ENCODE measurements at regions not wholly inside any gene's neighbourhood (a gene's known extent, or its start where the extent isn't known, plus 50 kb on each side); places are given as distances from the start of the nearest gene placed in this dataset.

DNA sequence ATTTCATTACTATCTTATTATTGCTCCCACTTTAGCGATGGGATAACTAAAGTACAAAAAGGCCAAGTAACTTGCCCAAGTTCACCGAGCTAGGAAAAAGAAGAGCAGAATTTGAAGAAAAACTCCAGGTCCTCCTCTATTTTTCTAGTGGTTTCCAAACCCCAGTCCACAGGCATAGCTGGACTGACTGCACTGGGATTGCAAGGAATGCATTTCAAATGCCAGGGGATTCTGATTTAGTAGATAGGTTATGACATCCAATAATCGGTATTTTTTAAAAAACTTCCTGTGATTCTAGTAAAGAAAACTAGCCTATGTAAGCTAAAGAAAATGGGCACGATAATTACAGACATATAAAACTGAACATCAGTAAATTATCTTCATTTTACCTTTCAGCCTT, 62.7 kb upstream of the GALNT5 start:
- Histone ChIP-seq H3K4me1 (ENCODE audit: insufficient read depth, poor library complexity, severe bottlenecking) (no peaks in the 10 kb centered on the region), H3K9me3 (ENCODE audit: severe bottlenecking) (no peaks in the 10 kb centered on the region), H3K27me3 (ENCODE audit: insufficient read depth, poor library complexity, severe bottlenecking) (no peaks in the 10 kb centered on the region), H3K27ac (ENCODE audit: poor library complexity, severe bottlenecking) (no peak overlapping the region), H3K36me3 (ENCODE audit: low read depth) (no peaks in the 10 kb centered on the region), H3K4me3 (ENCODE audit: severe bottlenecking) (no peak overlapping the region)
- no peak for DNase-seq (ENCODE audit: low spot score)
- TF ChIP-seq, protein P1, sequence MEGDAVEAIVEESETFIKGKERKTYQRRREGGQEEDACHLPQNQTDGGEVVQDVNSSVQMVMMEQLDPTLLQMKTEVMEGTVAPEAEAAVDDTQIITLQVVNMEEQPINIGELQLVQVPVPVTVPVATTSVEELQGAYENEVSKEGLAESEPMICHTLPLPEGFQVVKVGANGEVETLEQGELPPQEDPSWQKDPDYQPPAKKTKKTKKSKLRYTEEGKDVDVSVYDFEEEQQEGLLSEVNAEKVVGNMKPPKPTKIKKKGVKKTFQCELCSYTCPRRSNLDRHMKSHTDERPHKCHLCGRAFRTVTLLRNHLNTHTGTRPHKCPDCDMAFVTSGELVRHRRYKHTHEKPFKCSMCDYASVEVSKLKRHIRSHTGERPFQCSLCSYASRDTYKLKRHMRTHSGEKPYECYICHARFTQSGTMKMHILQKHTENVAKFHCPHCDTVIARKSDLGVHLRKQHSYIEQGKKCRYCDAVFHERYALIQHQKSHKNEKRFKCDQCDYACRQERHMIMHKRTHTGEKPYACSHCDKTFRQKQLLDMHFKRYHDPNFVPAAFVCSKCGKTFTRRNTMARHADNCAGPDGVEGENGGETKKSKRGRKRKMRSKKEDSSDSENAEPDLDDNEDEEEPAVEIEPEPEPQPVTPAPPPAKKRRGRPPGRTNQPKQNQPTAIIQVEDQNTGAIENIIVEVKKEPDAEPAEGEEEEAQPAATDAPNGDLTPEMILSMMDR (IDR thresholded peaks at IDR 0.05; ENCODE audit: poor library complexity, severe bottlenecking): no peak
- ATAC-seq (ENCODE audit: low read depth): no peak

DNA sequence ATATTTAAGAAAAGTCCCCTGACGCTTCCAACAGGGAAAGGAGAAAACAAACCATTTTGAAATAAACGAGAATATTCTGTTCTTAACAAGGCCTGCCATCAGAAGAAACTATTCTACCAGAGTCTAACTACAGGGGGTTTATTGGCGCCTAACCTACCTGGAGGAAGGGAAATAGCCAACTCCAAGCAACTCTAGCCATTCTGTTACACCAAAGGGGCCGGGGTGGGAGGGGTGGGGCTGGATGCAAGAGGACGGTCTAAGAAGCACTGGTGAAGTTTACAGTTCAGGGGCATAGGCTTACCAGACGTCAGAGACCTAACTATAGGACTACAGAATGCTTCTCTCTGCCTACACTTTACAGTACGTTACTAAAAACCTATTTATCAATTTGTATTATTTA, 60.5 kb upstream of the GALNT5 start:
- no peak for DNase-seq (ENCODE audit: low spot score)
- Histone ChIP-seq H3K4me1 (ENCODE audit: insufficient read depth, poor library complexity, severe bottlenecking) (no peaks in the 10 kb centered on the region), H3K9me3 (ENCODE audit: severe bottlenecking) (no peaks in the 10 kb centered on the region), H3K27ac (ENCODE audit: poor library complexity, severe bottlenecking) (no peak overlapping the region), H3K27me3 (ENCODE audit: insufficient read depth, poor library complexity, severe bottlenecking) (no peaks in the 10 kb centered on the region), H3K4me3 (ENCODE audit: severe bottlenecking) (no peak overlapping the region), H3K36me3 (ENCODE audit: low read depth) (no peaks in the 10 kb centered on the region)
- TF ChIP-seq, protein P1 (IDR thresholded peaks at IDR 0.05; ENCODE audit: poor library complexity, severe bottlenecking): no peak
- ATAC-seq (ENCODE audit: low read depth): no peak

DNA sequence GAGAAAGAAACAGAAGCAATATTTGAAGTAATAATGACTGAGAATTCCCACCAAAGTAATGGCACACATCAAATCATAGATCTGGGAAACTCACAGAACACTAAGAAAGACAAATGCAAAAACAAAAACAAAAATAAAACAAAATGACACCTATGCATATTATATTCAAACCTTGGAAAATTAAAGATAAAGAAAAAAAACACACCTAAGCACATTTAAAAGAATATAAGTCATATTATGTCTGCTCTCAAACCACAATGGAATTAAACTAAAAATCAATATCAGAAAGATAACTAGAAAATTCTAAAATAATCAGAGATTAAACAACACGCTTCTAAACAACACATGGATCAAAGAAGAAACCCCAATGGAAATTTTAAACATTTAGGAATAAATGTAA, 59.7 kb upstream of the GALNT5 start:
- Histone ChIP-seq H3K27me3 (ENCODE audit: insufficient read depth, poor library complexity, severe bottlenecking) (no peaks in the 10 kb centered on the region), H3K4me3 (ENCODE audit: severe bottlenecking) (no peak overlapping the region), H3K9me3 (ENCODE audit: severe bottlenecking) (no peaks in the 10 kb centered on the region), H3K4me1 (ENCODE audit: insufficient read depth, poor library complexity, severe bottlenecking) (no peaks in the 10 kb centered on the region), H3K36me3 (ENCODE audit: low read depth) (no peaks in the 10 kb centered on the region), H3K27ac (ENCODE audit: poor library complexity, severe bottlenecking) (no peak overlapping the region)
- TF ChIP-seq, protein P1 (IDR thresholded peaks at IDR 0.05; ENCODE audit: poor library complexity, severe bottlenecking): no peak
- DNase-seq (ENCODE audit: low spot score) (no peak), ATAC-seq (ENCODE audit: low read depth) (no peak)

DNA sequence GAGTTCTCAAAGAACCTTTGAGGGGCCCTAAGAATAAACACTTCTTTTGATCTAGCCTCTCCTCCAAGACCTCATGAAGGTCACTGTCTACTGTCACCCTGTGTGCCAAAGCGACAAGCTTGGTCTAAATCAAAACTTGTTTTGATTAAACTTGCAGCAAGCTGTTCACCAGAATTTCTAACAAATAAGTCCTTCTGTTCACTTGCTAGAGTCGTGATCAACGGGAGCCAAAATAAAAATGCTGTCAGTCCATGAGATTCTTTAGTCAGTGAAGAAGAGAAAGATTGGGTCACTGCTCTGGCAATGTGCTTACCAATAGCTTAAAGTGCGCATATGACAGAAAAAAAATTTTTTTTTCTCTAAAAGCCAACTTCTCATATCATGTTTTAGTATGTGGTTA, 53.9 kb upstream of the GALNT5 start:
- H3K36me3 ChIP-seq (ENCODE audit: low read depth): no peaks in the 10 kb centered on the region
- no peaks in the 10 kb centered on the region for H3K4me1 ChIP-seq (ENCODE audit: insufficient read depth, poor library complexity, severe bottlenecking)
- no peak overlapping the region for H3K27ac ChIP-seq (ENCODE audit: poor library complexity, severe bottlenecking)
- TF ChIP-seq, protein P1 (IDR thresholded peaks at IDR 0.05; ENCODE audit: poor library complexity, severe bottlenecking): no peak
- H3K4me3 ChIP-seq (ENCODE audit: severe bottlenecking): no peak overlapping the region
- H3K9me3 ChIP-seq (ENCODE audit: severe bottlenecking): no peaks in the 10 kb centered on the region
- DNase-seq (ENCODE audit: low spot score) (no peak), ATAC-seq (ENCODE audit: low read depth) (no peak)
- no peaks in the 10 kb centered on the region for H3K27me3 ChIP-seq (ENCODE audit: insufficient read depth, poor library complexity, severe bottlenecking)

DNA sequence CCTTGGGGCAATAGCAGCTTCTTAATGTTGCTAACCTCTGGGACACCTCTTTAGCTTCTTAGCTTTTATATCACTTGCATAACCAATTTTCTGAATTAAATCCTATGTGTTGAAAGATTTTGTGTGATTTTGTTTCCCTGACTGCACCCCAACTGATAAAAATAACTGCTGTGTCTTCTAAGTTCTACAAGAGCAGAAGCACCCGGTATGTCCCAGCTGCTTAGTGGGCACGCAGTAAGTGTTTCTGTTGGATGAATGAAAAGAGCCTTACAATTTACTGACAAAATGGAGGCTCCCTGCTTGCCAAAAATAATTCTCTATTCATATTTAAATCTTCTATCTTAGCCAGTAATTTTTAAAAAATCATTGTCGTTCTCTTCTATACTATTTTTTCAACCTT, 53.1 kb upstream of the GALNT5 start:
- no peak for DNase-seq (ENCODE audit: low spot score)
- Histone ChIP-seq H3K36me3 (ENCODE audit: low read depth) (no peaks in the 10 kb centered on the region), H3K4me3 (ENCODE audit: severe bottlenecking) (no peak overlapping the region), H3K27me3 (ENCODE audit: insufficient read depth, poor library complexity, severe bottlenecking) (no peaks in the 10 kb centered on the region), H3K9me3 (ENCODE audit: severe bottlenecking) (peaks cover 3% of the 10 kb centered on the region), H3K27ac (ENCODE audit: poor library complexity, severe bottlenecking) (no peak overlapping the region), H3K4me1 (ENCODE audit: insufficient read depth, poor library complexity, severe bottlenecking) (no peaks in the 10 kb centered on the region)
- TF ChIP-seq, protein P1 (IDR thresholded peaks at IDR 0.05; ENCODE audit: poor library complexity, severe bottlenecking): no peak
- no peak for ATAC-seq (ENCODE audit: low read depth)
